ENCODE measurements at regions not wholly inside any gene's neighbourhood (a gene's known extent, or its start where the extent isn't known, plus 50 kb on each side); places are given as distances from the start of the nearest gene placed in this dataset.

GRCh38 chr2:144256996-144257707 lies 262.8 kb downstream of the ZEB2 start:
- TF ChIP-seq ZNF76 (CRISPR knock-in tag; IDR thresholded peaks at IDR 0.05; ENCODE audit: borderline replicate concordance) (no peak), SOX6 (IDR thresholded peaks at IDR 0.05) (no peak), MYBL2 (IDR thresholded peaks at IDR 0.05; ENCODE audit: low read depth) (no peak), MYBL2 (CRISPR knock-in tag; IDR thresholded peaks at IDR 0.05; ENCODE audit: borderline replicate concordance) (no peak), DNMT1 (IDR thresholded peaks at IDR 0.05) (no peak), FOXJ3 (CRISPR knock-in tag; IDR thresholded peaks at IDR 0.05) (no peak), ZNF445 (CRISPR knock-in tag; IDR thresholded peaks at IDR 0.05; ENCODE audit: low read depth) (no peak), ZSCAN32 (CRISPR knock-in tag; IDR thresholded peaks at IDR 0.05) (no peak), MLLT1 (IDR thresholded peaks at IDR 0.05) (no peak)
- Histone ChIP-seq H2AFZ (ENCODE audit: low read depth, low read length) (no peak overlapping the region), H3K36me3 (ENCODE audit: control insufficient read depth, insufficient read depth, low read length) (no peaks in the 10 kb centered on the region), H3K27me3 (ENCODE audit: control insufficient read depth in 2 of 2, insufficient read depth in 2 of 2, low read length in 2 of 2) (no peaks in the 10 kb centered on the region), H3K4me1 (replicated peaks in 1 of 2; ENCODE audit: control insufficient read depth in 2 of 2, insufficient read depth in 2 of 2, low read length in 2 of 2) (no peaks in the 10 kb centered on the region), H3K9me3 (replicated peaks; ENCODE audit: control insufficient read depth, insufficient read depth, low read depth, low read length) (peaks cover 17% of the 10 kb centered on the region), H3K9ac (ENCODE audit: insufficient read depth in 1 of 2, low read depth in 2 of 2, low read length in 2 of 2) (no peak overlapping the region), H3K9me1 (ENCODE audit: control insufficient read depth, insufficient read depth, low read length) (no peaks in the 10 kb centered on the region), H3K4me2 (ENCODE audit: insufficient read depth, low read length) (no peak overlapping the region), H3K4me3 (no peak overlapping the region), H3K27ac (ENCODE audit: extremely low read depth, low read depth, low read length) (no peak overlapping the region), H3K79me2 (ENCODE audit: control insufficient read depth, insufficient read depth, low read length) (no peaks in the 10 kb centered on the region), H4K20me1 (replicated peaks; ENCODE audit: control insufficient read depth, insufficient read depth, low read length) (no peaks in the 10 kb centered on the region)
- 12% methylated on average over 1 of the region's 1 CpG for WGBS (ENCODE audit: insufficient coverage, low coverage, missing lambda C conversion rate)
- ATAC-seq: no peak
- CTCF ChIA-PET (ENCODE audit: low intra/inter-chr PET ratio): no interaction called here
- DNase-seq (ENCODE audit: extremely low read depth in 1 of 4, low spot score in 3 of 4): no peak
- BruUV-seq (replicated peaks): no TSS peak
- intact Hi-C loops (cut with micrococcal nuclease) (no loop called here), in situ Hi-C loops (cut with MboI) (no loop called here)
- FAIRE-seq: no peak
- POLR2A ChIA-PET: interaction anchor here (0.6 to 1.2 kb wide), 3 partner anchors 22 to 706 kb away, joined by 3 read pairs; no protein-coding TSS in a partner anchor
